SH-SY5Y (cell line): ENCODE measurements at regions not wholly inside any gene's neighbourhood (a gene's known extent, or its start where the extent isn't known, plus 50 kb on each side); places are given as distances from the start of the nearest gene placed in this dataset.

Experiments used
- GATA2 ChIP-seq: IDR thresholded peaks from 2 replicates; pipeline ENCODE4 v1.6.1; 2011; ENCODE audit warnings: mild to moderate bottlenecking, low read depth, low read length
- GATA3 ChIP-seq: IDR thresholded peaks from 2 replicates; pipeline ENCODE4 v1.6.1; 2011; ENCODE audit warnings: low read depth, mild to moderate bottlenecking, low read length, moderate library complexity

- TF ChIP-seq GATA3 (no peak), GATA2 (no peak)
These were observed 102.2 kb upstream of the KLF4 start for GRCh38 chr9:107591781-107592180.

GRCh38 chr9:107588393-107588792 is 98.8 kb upstream of the KLF4 start:
- TF ChIP-seq GATA3 (no peak), GATA2 (no peak)

- TF ChIP-seq GATA2: no peak
- TF ChIP-seq GATA3: no peak
These were observed 97.8 kb upstream of the KLF4 start for GRCh38 chr9:107587191-107587963.

DNA sequence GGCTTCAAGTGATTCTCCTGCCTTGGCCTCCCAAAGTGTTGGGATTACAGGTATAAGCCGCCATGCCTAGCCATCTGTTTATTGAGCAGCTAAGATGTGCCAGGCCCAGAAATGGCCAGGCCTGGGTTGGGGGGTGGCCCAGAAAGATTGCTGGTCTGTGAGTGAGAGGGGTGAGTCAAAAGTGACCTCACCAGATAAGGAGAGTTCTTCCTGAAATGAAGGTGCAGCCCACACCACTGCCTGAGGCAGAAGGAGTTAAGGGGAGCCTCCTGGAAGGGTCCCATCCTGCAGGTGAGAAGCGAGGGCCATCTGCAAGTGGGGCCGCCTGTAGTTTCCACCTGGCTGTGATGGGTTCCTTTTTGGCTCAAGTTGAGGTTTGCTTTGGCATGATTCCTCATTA is 96.9 kb upstream of the KLF4 start:
- TF ChIP-seq GATA3 (no peak), GATA2 (no peak)

DNA sequence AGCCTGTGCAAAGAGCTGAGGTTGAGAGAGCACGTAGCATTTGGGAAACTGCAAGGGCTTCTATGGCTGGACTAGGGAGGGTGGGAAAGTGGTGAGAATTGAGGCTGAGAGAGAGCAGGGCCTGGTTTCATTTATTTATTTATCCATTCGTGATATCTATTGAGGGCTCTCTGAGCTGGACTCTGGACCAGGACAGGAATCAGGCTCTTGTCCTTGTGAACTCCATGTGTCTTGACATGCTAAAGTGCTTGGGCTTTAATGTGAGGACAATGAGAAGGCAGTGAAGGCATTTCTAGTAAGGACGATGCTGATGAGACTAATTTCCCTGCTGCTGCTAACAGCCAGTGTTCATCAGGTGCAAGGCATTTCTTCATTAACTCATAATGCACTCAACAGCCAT is 95.9 kb upstream of the KLF4 start:
- no peak for TF ChIP-seq GATA2
- no peak for TF ChIP-seq GATA3

GRCh38 chr9:107584944-107585343 is 95.4 kb upstream of the KLF4 start:
- TF ChIP-seq GATA2 (no peak), GATA3 (no peak)

GRCh38 chr9:107584186-107584585 is 94.6 kb upstream of the KLF4 start:
- TF ChIP-seq GATA3: no peak
- TF ChIP-seq GATA2: no peak

DNA sequence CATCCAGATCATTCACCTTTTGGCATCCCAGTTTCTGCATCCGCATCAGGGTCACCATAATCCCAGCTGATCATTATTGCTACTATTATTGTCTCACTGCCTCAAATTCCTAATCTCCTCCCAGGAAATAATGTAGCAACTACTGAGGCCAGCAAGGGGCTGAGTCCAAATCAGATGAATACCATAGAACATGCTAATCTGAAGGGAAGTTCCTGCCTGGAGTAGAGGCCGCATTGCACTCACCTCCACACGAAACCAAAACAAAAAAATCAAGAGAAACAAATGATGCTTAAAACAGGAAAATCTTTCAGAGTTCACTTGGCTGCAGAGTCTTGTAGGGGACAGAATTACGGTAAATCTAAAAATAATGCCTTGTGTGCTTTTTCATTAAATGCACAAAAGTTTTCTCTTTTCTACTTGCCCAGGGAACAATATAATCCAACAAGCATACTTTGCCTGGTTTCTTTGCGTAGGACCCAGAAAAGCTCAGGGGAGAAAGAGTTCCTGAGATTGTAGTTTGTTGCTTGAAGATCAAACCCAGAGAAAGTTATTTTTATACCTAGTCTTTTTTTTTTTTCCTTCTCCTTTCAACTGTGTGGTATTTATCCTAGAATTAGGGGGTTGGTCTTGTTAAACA is 87.7 kb upstream of the KLF4 start:
- TF ChIP-seq GATA2: no peak
- no peak for TF ChIP-seq GATA3

DNA sequence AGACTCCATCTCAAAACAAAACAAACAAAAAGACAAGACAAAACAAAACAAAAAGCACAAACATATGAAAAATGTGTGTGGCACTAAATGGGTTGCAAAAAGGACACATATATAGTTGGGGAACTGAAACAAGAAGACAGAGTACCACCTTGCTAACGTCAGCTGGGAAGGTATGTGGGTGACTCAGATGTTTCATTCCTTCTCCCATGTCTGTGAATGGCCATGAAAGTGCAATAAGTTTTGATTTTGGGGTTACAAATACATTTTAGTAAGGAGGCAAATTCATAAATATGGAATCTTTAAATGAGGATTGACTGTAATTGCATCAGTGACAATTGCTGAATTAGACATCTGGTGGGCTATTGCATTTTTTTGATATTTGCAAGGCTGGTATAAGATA is 81.6 kb upstream of the KLF4 start:
- TF ChIP-seq GATA2 (no peak), GATA3 (no peak)

DNA sequence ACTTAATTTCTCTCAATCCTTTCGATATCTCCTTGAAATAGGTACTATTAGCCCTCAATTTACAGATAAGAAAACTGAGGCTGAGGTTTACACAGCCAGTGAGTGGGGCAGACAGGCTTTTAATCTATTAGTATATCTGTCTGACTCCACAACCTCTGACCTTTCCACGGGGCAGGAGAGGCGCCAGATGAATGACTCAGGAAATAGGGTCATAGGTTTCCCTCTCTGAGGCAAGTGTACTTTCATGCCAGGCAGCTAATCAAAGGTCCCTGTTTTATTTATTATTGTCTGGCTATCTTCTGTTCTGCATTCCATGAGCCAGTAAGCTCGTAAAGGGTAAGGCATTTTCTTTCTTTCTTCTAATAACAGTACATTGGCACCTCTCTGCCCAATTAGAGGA is 79.6 kb upstream of the KLF4 start:
- no peak for TF ChIP-seq GATA2
- no peak for TF ChIP-seq GATA3

DNA sequence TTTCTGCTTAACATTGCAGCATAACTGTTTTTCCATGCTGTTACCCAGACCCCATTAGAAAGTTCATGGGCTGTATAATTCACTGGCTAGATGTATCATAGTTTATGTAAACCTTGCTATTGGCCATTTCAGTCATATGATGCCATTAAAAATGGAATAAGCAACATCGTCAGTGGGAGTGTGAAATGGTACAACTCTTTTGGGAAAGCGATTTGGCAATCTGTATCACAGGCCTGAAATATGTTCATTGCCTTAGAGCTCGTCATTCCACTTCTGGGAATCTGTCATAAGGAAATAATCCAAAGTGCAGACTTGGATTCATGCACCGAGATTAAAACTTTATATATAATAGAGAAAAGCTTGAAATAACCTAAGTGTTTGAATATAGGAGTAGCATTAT is 77.9 kb upstream of the KLF4 start:
- TF ChIP-seq GATA3 (no peak), GATA2 (no peak)

- TF ChIP-seq GATA3 (no peak), GATA2 (no peak)
These were observed 77.1 kb upstream of the KLF4 start for GRCh38 chr9:107566611-107567061.

DNA sequence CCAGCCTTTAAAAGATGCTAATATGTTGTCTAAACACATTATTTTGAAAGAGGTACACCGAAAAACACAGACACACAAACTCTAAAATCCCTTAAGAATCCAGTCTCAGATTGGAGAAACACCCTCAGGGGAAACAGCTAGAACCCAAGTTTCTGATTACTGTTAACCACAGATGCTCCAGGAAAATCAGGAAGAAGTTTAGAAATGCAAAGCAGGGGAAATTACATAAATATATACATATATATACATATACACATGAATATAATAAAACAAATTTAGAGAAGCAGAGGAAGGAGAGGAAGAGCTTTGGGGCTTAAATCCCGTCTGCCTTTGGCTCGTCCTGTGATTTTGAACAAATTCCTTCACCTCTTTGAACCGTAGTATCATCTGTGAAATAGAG is 73.2 kb upstream of the KLF4 start:
- TF ChIP-seq GATA3 (no peak), GATA2 (no peak)

GRCh38 chr9:107559494-107560086 is 70.0 kb upstream of the KLF4 start:
- TF ChIP-seq GATA2 (no peak), GATA3 (no peak)
